MM.1S (cell line): ENCODE measurements at regions not wholly inside any gene's neighbourhood (a gene's known extent, or its start where the extent isn't known, plus 50 kb on each side); places are given as distances from the start of the nearest gene placed in this dataset.

Source experiments
- DNase-seq: peaks from one replicate; pipeline ENCODE4 v3.0.0-alpha.2; 2015
- H2AFZ ChIP-seq: fragments of 300-600 bp; sonication (generic); 2 replicates; pipeline ENCODE4 v1.6.0; 2016; ENCODE audit warnings: antibody characterized with exemption, low read length
- H3F3A ChIP-seq: fragments of 300-600 bp; sonication (generic); 2 replicates; pipeline ENCODE4 v1.6.1; 2016; ENCODE audit warnings: mild to moderate bottlenecking, antibody characterized with exemption, low read length, moderate library complexity, mixed read lengths; ENCODE audit not compliant: insufficient read depth
- H3K27ac ChIP-seq: fragments of 300-600 bp; sonication (generic); 2 replicates; pipeline ENCODE4 v1.5.1; 2016; ENCODE audit warnings: mild to moderate bottlenecking, low read length
- H3K27me3 ChIP-seq: fragments of 300-600 bp; sonication (generic); replicated peaks from 2 replicates; pipeline ENCODE4 v1.6.0; 2016; ENCODE audit warnings: low read length; ENCODE audit not compliant: insufficient read depth
- H3K36me3 ChIP-seq: fragments of 300-600 bp; sonication (generic); replicated peaks from 2 replicates; pipeline ENCODE4 v1.6.1; 2016; ENCODE audit warnings: mild to moderate bottlenecking, low read length, mixed read lengths; ENCODE audit not compliant: insufficient read depth
- H3K4me1 ChIP-seq: fragments of 300-600 bp; sonication (generic); 2 replicates; pipeline ENCODE4 v1.6.1; 2016; ENCODE audit warnings: low read length, mixed read lengths
- H3K4me2 ChIP-seq: fragments of 300-600 bp; sonication (generic); 2 replicates; pipeline ENCODE4 v1.6.0; 2016; ENCODE audit warnings: low read depth, low read length
- H3K4me3 ChIP-seq: fragments of 300-600 bp; sonication (generic); 2 replicates; pipeline ENCODE4 v1.5.1; 2016; ENCODE audit warnings: low read length, mixed read lengths
- H3K79me2 ChIP-seq: fragments of 300-600 bp; sonication (generic); 2 replicates; pipeline ENCODE4 v1.6.1; 2016; ENCODE audit warnings: mixed run types, low read length, mixed read lengths
- H3K9ac ChIP-seq: fragments of 300-600 bp; sonication (generic); 2 replicates; pipeline ENCODE4 v1.6.1; 2016; ENCODE audit warnings: low read length, mixed read lengths
- H3K9me2 ChIP-seq: fragments of 300-600 bp; sonication (generic); replicated peaks from 2 replicates; pipeline ENCODE4 v1.6.1; 2016; ENCODE audit warnings: mild to moderate bottlenecking, low read length, mixed read lengths; ENCODE audit not compliant: insufficient read depth
- H3K9me3 ChIP-seq: fragments of 300-600 bp; sonication (generic); replicated peaks from 2 replicates; pipeline ENCODE4 v1.6.1; 2016; ENCODE audit warnings: mild to moderate bottlenecking, low read length, mixed read lengths; ENCODE audit not compliant: insufficient read depth
- H4K20me1 ChIP-seq: fragments of 300-600 bp; sonication (generic); 2 replicates; pipeline ENCODE4 v1.6.1; 2016; ENCODE audit warnings: mild to moderate bottlenecking, low read length, moderate library complexity, mixed read lengths; ENCODE audit not compliant: insufficient read depth
- EZH2 ChIP-seq: fragments of 300-600 bp; sonication (generic); optimal IDR thresholded peaks from 2 replicates; pipeline ENCODE3; 2017; ENCODE audit warnings: low read depth, mild to moderate bottlenecking, antibody characterized with exemption, low read length, mixed read lengths
- EZH2phosphoT487 ChIP-seq: fragments of 300-600 bp; sonication (generic); IDR thresholded peaks from 2 replicates; pipeline ENCODE4 v1.6.1; 2018; ENCODE audit warnings: antibody characterized with exemption, low read length
- TF ChIP-seq, protein P1 (sequence below): fragments of 300-600 bp; sonication (generic); IDR thresholded peaks from 2 replicates; pipeline ENCODE4 v1.5.1; 2016; ENCODE audit warnings: antibody characterized with exemption, low read length, mixed read lengths

GRCh38 chr9:88189371-88189770 lies 51.1 kb upstream of the SPATA31C2 start:
- Histone ChIP-seq H3K27ac (no peak overlapping the region), H3K9me3 (no peaks in the 10 kb centered on the region), H3K4me3 (no peak overlapping the region), H3K36me3 (no peaks in the 10 kb centered on the region), H3K4me2 (no peak overlapping the region), H3K79me2 (no peaks in the 10 kb centered on the region), H3K9ac (no peak overlapping the region), H2AFZ (no peak overlapping the region), H4K20me1 (no peaks in the 10 kb centered on the region), H3K4me1 (no peaks in the 10 kb centered on the region), H3F3A (no peaks in the 10 kb centered on the region), H3K27me3 (no peaks in the 10 kb centered on the region), H3K9me2 (no peaks in the 10 kb centered on the region)
- TF ChIP-seq EZH2phosphoT487: no peak
- TF ChIP-seq, protein P1, sequence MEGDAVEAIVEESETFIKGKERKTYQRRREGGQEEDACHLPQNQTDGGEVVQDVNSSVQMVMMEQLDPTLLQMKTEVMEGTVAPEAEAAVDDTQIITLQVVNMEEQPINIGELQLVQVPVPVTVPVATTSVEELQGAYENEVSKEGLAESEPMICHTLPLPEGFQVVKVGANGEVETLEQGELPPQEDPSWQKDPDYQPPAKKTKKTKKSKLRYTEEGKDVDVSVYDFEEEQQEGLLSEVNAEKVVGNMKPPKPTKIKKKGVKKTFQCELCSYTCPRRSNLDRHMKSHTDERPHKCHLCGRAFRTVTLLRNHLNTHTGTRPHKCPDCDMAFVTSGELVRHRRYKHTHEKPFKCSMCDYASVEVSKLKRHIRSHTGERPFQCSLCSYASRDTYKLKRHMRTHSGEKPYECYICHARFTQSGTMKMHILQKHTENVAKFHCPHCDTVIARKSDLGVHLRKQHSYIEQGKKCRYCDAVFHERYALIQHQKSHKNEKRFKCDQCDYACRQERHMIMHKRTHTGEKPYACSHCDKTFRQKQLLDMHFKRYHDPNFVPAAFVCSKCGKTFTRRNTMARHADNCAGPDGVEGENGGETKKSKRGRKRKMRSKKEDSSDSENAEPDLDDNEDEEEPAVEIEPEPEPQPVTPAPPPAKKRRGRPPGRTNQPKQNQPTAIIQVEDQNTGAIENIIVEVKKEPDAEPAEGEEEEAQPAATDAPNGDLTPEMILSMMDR: no peak
- TF ChIP-seq EZH2: no peak
- DNase-seq: no peak
